Adrenal gland (tissue), 9 donors: ENCODE measurements at regions not wholly inside any gene's neighbourhood (a gene's known extent, or its start where the extent isn't known, plus 50 kb on each side); places are given as distances from the start of the nearest gene placed in this dataset.
"Not testable (repeated sequence)": the region's sequence is repeated elsewhere in the genome, so short reads cannot be mapped to it uniquely, and the experiment has no call there.

Experiments
- DNase-seq, 7 donors: peaks; one replicate each; pipeline ENCODE4 v3.0.0-alpha.2; 2019 to 2020
- H3K27ac ChIP-seq, 5 donors: fragments of 200-600 bp; sonication (generic) in 4 of 5; 1 replicate in 3 of 5; 2 replicates in 2 of 5; pipeline versions ENCODE4 v1.5.1 to v1.8.0; 2016 to 2020; ENCODE audit warnings: mild to moderate bottlenecking in 1 of 5
- H3K27me3 ChIP-seq: fragments of 200-600 bp; 2 replicates; pipeline ENCODE4 v1.8.0; 2021
- H3K36me3 ChIP-seq, 2 donors: fragments of 200-600 bp; replicated peaks in 1 of 2; 1 replicate in 1 of 2; 2 replicates in 1 of 2; pipeline versions ENCODE4 v1.5.1 to v1.8.0; 2018 to 2022
- H3K4me1 ChIP-seq, 2 donors: fragments of 200-600 bp; replicated peaks in 1 of 2; 1 replicate in 1 of 2; 2 replicates in 1 of 2; pipeline versions ENCODE4 v1.5.1 to v1.8.0; 2018 to 2021
- H3K4me3 ChIP-seq, 4 donors: fragments of 200-600 bp; sonication (generic) in 3 of 4; one replicate each; pipeline ENCODE4 v1.5.1; 2016 to 2018
- H3K9me3 ChIP-seq, 3 donors: fragments of 200-600 bp; sonication (generic) in 1 of 3; replicated peaks in 1 of 3; 1 replicate in 2 of 3; 2 replicates in 1 of 3; pipeline versions ENCODE4 v1.5.1 to v1.8.0; 2016 to 2021
- CTCF ChIP-seq, 6 experiments: fragments of 450-650 bp in 4 of 6; fragments of 200-600 bp in 2 of 6; sonication (generic) in 1 of 6; IDR thresholded peaks; 1 replicate in 5 of 6; 2 replicates in 1 of 6; pipeline versions ENCODE4 v1.5.1 to v1.8.0; 2016 to 2021; ENCODE audit warnings: antibody characterized with exemption in 6 of 6, mild to moderate bottlenecking in 2 of 6, moderate library complexity in 1 of 6
- POLR2A ChIP-seq, 2 donors: fragments of 450-650 bp; IDR thresholded peaks; one replicate each; pipeline ENCODE4 v1.6.1; 2017; ENCODE audit warnings: antibody characterized with exemption in 2 of 2, mild to moderate bottlenecking in 2 of 2, moderate library complexity in 1 of 2
- WGBS, 4 donors: extraction: QIAGEN DNeasy Blood & Tissue Kit in 2 of 4; methylation state at CpG; one replicate each; pipeline versions ENCODE4 v1.1.5 to v1.1.7; 2013 to 2017; 5-methylcytosine and 5-hydroxymethylcytosine counted together
- intact Hi-C, 2 donors: fragments of 100-400 bp; cut with DNase I; formaldehyde crosslinking; loops; one replicate each; pipeline versions ENCODE4 v1.14.1 to v1.15.0; 2022 to 2023
- donor health status: healthy with polysubstance abuse.
- donor health status: Bipolar disorder and iron deficiency.
- donor health status: DM: yes; HTN: yes; CAD: no.
- donor health status: DM: no; HTN: no; CAD: no.
- donor health status: DM: no; HTN: no; CAD: no.

- Histone ChIP-seq H3K4me1 (no peaks in the 10 kb centered on the region), H3K27me3 (no peaks in the 10 kb centered on the region), H3K36me3 (no peaks in the 10 kb centered on the region), H3K27ac (no peak overlapping the region), H3K9me3 (no peaks in the 10 kb centered on the region), H3K4me3 (no peak overlapping the region)
- intact Hi-C loops: no loop called here
- no peak for DNase-seq
- WGBS, 4 donors: 43 to 48% (median 45%) methylated on average over 3 of the region's 3 CpGs
- TF ChIP-seq POLR2A (IDR thresholded peaks at IDR 0.05) (no peak), CTCF (IDR thresholded peaks at IDR 0.05) (no peak)
These were observed 96.4 kb downstream of the TUBA3C start for GRCh38 chr13:19085258-19085657.

- no peaks in the 10 kb centered on the region for H3K27me3 ChIP-seq
- WGBS, 4 donors: 68 to 73% (median 71%) methylated on average over 3 of the region's 3 CpGs
- no peaks in the 10 kb centered on the region for H3K4me1 ChIP-seq
- TF ChIP-seq POLR2A (IDR thresholded peaks at IDR 0.05): no peak
- TF ChIP-seq CTCF (IDR thresholded peaks at IDR 0.05): no peak
- no peak for DNase-seq
- no peaks in the 10 kb centered on the region for H3K36me3 ChIP-seq
- intact Hi-C loops: no loop called here
- no peak overlapping the region for H3K27ac ChIP-seq
- no peak overlapping the region for H3K4me3 ChIP-seq
- no peaks in the 10 kb centered on the region for H3K9me3 ChIP-seq
These were observed 98.3 kb downstream of the TUBA3C start for GRCh38 chr13:19083340-19083739.

DNA sequence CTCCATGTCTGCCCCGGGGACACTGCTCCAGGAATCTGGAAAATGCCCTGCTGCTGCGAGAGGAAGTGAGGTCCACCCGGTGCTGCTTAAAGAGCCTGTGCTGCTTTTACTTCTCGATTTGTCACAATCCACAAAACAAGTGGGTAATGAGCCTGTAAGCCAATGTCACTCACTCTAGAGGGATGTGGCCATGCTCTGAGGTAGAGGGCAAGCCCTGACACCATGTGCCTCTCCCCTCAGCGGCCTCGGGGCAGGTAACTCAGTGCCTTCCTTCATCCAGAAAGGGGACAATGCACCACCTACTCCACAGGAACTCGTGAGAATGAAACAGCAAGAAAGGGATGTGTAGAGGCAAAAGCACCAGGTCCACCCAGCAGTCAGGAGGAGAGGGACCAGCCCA lies 106.2 kb downstream of the TUBA3C start:
- intact Hi-C loops: no loop called here
- 67 to 70% (median 69%) methylated on average over 5 to 7 of the region's 7 CpGs for WGBS, 4 donors
- TF ChIP-seq POLR2A (IDR thresholded peaks at IDR 0.05): no peak
- no peak for TF ChIP-seq CTCF (IDR thresholded peaks at IDR 0.05)

GRCh38 chr13:19074519-19074918 lies 107.1 kb downstream of the TUBA3C start:
- Histone ChIP-seq H3K4me3 (no peak overlapping the region), H3K4me1 (no peaks in the 10 kb centered on the region), H3K9me3 (no peaks in the 10 kb centered on the region), H3K27me3 (no peaks in the 10 kb centered on the region), H3K36me3 (no peaks in the 10 kb centered on the region), H3K27ac (no peak overlapping the region)
- intact Hi-C loops: no loop called here
- DNase-seq: no peak
- TF ChIP-seq CTCF (IDR thresholded peaks at IDR 0.05) (no peak), POLR2A (IDR thresholded peaks at IDR 0.05) (no peak)
- 77 to 80% (median 79%) methylated on average over 8 of the region's 8 CpGs for WGBS, 4 donors

More for the DNA sequence above, 106.2 kb downstream of the TUBA3C start:
- no peaks in the 10 kb centered on the region for H3K9me3 ChIP-seq
- H3K4me3 ChIP-seq: no peak overlapping the region
- H3K36me3 ChIP-seq: no peaks in the 10 kb centered on the region
- H3K27me3 ChIP-seq: no peaks in the 10 kb centered on the region
- H3K27ac ChIP-seq: no peak overlapping the region
- no peaks in the 10 kb centered on the region for H3K4me1 ChIP-seq
- no peak for DNase-seq

- DNase-seq, H3K27me3 ChIP-seq, H3K4me1 ChIP-seq, H3K9me3 ChIP-seq, intact Hi-C loops, H3K36me3 ChIP-seq, H3K4me3 ChIP-seq, H3K27ac ChIP-seq: not testable (repeated sequence)
- 65 to 77% (median 74%) methylated on average over 6 of the region's 6 CpGs for WGBS, 4 donors
These were observed 107.5 kb downstream of the TUBA3C start for GRCh38 chr13:19074106-19074505.

GRCh38 chr13:19072956-19073706 lies 108.5 kb downstream of the TUBA3C start:
- WGBS, 4 donors: 72 to 78% (median 75%) methylated on average over 11 of the region's 11 CpGs
- DNase-seq, H3K9me3 ChIP-seq, H3K4me3 ChIP-seq, H3K27me3 ChIP-seq, intact Hi-C loops, H3K36me3 ChIP-seq, H3K27ac ChIP-seq, H3K4me1 ChIP-seq: not testable (repeated sequence)
